RKO (cell line): ENCODE measurements at regions not wholly inside any gene's neighbourhood (a gene's known extent, or its start where the extent isn't known, plus 50 kb on each side); places are given as distances from the start of the nearest gene placed in this dataset.
"Not testable (repeated sequence)": the region's sequence is repeated elsewhere in the genome, so short reads cannot be mapped to it uniquely, and the experiment has no call there.

ENCODE experiments used
- DNase-seq: peaks from one replicate; pipeline ENCODE4 v3.0.0-alpha.2; 2016; ENCODE audit warnings: low spot score

- DNase-seq = peak; percentile 18
These were observed 177.5 kb upstream of the TMEM45B start for GRCh38 chr11:129637983-129638776.

- DNase-seq = peak; percentile 96
These were observed 176.3 kb upstream of the TMEM45B start for GRCh38 chr11:129639300-129639699.

- DNase-seq = no peak
These were observed 175.0 kb upstream of the TMEM45B start for GRCh38 chr11:129640671-129641070.

- DNase-seq = no peak
These were observed 172.5 kb upstream of the TMEM45B start for GRCh38 chr11:129643031-129643721.

- no peak for DNase-seq
These were observed 171.3 kb upstream of the TMEM45B start for GRCh38 chr11:129644326-129644725.

- no peak for DNase-seq
These were observed 169.7 kb upstream of the TMEM45B start for GRCh38 chr11:129645943-129646342.

GRCh38 chr11:129650044-129650443 is 165.6 kb upstream of the TMEM45B start:
- not testable (repeated sequence) for DNase-seq

- DNase-seq = no peak
These were observed 162.8 kb upstream of the TMEM45B start for GRCh38 chr11:129652835-129653234.

GRCh38 chr11:129655247-129655832 is 160.3 kb upstream of the TMEM45B start:
- DNase-seq = no peak

- DNase-seq = no peak
These were observed 157.7 kb upstream of the TMEM45B start for GRCh38 chr11:129657866-129658525.

GRCh38 chr11:129658526-129658867 is 157.2 kb upstream of the TMEM45B start:
- no peak for DNase-seq

GRCh38 chr11:129680907-129681306 is 134.7 kb upstream of the TMEM45B start:
- no peak for DNase-seq

- no peak for DNase-seq
These were observed 134.1 kb upstream of the TMEM45B start for GRCh38 chr11:129681344-129682114.

- DNase-seq = no peak
These were observed 129.4 kb upstream of the TMEM45B start for GRCh38 chr11:129686269-129686668.

GRCh38 chr11:129691142-129691541 is 124.5 kb upstream of the TMEM45B start:
- no peak for DNase-seq

GRCh38 chr11:129694538-129694937 is 121.1 kb upstream of the TMEM45B start:
- peak; percentile 14 for DNase-seq

GRCh38 chr11:129694966-129695365 is 120.7 kb upstream of the TMEM45B start:
- DNase-seq = no peak

- DNase-seq = peak; percentile 11
These were observed 119.9 kb upstream of the TMEM45B start for GRCh38 chr11:129695571-129696308.

GRCh38 chr11:129696309-129696989 is 119.2 kb upstream of the TMEM45B start:
- DNase-seq = no peak

- no peak for DNase-seq
These were observed 117.4 kb upstream of the TMEM45B start for GRCh38 chr11:129698212-129698611.
